ENCODE measurements at regions not wholly inside any gene's neighbourhood (a gene's known extent, or its start where the extent isn't known, plus 50 kb on each side); places are given as distances from the start of the nearest gene placed in this dataset.
"Not testable (repeated sequence)": the region's sequence is repeated elsewhere in the genome, so short reads cannot be mapped to it uniquely, and the experiment has no call there.

DNA sequence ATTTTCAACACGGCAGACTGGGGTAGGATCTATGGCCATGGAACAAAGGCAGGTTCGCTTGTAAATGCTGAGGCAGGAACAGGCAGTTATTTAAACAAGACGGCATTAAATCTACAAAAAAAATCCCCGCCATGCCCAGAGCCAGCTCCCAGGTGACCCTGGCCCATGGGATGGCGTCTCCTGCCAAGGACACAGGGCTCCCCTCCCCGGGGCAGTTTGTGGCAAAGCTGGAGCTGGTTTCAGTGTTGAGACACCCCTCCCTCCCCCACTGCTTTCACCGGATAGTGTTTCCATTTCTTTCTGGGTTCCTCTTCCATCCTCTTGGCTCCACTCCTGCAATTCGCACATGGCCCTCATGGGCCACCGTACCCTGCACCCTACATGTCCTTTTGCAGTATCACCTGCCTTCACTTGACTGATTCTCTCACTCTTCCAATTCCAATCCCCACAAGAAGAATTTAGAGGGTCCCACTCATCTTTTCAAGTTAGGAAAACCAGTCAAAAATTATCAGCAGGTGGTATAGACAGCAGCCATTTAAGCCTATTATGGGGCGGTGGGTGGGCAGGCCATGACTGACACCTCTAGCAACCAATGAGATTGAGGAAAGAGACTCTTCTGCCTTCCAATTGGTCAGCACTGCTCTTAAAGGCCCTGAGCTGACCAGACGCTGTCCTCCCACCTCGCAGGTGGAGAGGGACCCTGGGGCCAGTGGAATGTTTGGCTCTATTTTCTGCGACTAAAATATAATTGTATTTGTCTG is 52.0 kb downstream of the OLIG1 start:
- DNase-seq (ENCODE audit: low spot score), result peak; percentile 37

DNA sequence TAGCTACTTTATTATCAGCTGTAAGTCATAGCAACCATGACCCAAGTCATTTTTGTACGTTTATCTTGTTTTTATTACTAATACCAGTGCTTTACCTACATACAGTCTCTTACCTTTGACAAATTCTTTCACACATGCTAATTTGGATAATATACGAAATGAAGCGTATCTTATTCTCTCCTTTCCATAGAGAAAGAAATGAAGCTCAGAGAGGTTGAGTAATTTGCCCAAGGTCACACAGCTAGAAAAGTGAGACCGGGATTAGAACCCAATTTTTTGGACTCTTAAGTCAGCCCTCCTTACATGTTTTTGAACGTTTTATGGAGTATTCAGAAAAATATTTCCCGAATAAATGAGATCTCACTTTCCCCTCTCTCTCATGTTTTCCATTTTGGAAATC is 52.6 kb downstream of the OLIG1 start:
- DNase-seq (ENCODE audit: low spot score), result no peak

DNA sequence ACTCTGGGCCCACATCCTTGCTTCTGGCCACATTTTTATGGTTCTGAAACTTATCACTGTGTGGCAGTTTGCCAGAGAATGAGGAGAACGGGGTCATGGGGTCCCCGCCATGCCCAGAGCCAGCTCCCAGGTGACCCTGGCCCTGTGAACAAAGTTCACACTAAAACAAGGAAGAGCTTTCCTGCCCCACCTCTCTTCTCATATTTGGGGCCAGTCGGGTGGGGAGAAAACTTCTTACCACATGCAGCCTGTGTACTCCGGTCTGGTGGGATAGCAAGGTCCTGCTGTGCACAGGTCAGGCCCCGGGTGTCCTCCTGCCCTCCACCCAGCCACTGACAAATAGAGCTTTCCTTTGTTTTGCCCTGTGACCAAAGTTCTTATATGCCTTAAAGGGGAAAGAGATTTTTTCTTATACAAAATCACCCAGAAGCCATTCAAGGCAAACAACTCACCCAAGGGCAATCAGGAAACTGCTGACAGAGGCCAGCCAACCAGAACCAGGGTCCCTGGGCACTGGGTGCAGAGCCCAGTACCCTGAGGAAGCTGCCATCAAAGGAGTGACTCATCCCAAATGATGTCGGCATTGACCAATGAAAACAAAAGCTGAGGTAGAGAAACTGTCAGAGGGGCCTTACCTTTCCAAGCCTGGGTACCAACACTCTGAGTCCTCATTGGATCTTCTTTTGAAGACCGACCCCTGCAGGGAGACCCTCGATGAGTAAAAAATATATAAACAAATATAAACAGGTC is 53.6 kb downstream of the OLIG1 start:
- DNase-seq (ENCODE audit: low spot score), result no peak

DNA sequence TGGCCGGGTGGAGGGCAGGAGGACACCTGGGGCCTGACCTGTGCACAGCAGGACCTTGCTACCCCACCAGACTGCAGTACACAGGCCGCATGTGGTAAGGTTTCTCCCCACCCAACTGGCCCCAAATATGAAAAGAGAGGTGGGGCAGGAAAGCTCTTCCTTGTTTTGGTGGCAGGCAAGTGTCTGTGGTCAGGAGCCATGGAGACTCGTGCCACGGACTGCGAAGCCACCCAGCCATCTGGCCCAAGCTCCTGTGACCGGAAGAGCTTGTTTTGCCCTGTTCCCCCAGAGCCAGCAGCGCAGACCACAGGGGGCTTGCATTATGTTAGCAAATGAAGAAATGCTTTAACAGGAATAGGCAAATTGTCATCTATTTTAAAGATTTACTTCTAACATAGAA is 54.9 kb downstream of the OLIG1 start:
- no peak for DNase-seq (ENCODE audit: low spot score)

DNA sequence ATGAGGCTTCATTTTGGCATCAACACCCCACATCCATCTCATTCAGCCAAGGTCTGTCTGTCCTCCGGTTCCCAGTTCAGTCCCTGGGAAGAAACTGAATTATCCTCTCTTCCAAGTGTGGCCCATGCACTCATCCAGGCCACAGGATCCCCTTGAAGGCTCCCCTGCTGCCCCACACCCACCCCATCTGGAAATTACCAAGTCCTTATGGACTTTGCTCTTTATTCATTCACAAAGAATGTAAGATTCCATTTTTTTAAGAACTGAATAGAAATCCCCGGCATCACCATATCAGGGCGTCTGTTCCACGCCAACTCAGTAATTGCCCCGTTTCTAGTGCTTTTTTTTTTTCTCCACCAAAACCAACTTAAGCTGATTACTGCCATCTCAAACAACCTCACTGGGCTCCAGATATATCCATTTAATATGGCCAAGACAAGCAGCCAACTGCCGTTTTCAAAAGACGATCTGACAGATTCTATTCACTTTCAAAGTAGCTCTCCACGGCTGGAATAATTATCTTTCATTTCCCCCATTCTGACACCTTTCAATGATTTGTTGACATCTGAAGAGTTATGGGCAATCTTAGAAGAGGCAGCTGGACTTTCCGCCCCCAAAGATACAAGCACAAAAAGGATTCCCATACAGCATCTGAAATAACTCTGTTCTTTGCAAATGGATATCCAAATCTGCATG is 55.9 kb downstream of the OLIG1 start:
- DNase-seq (ENCODE audit: low spot score), result no peak

DNA sequence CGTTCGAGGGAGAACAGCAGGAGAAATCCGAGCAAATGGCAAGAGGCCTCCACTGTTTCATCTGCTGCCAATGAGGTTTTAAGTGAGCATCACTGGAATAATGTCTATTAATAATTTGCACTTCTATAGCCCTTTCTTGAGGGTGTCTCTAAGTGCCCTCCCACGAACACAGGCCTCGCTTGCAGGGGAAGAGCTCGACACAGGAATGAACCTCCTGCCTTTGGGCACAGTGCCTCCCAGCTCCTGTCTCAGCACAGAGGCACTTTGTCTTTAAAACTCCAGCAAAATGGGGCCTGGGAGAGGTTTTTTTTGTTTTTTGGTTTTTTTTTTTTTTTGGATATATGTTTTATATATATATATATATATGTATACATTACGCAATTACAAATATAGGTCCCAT is 56.6 kb downstream of the OLIG1 start:
- DNase-seq (ENCODE audit: low spot score), result peak; percentile 75

DNA sequence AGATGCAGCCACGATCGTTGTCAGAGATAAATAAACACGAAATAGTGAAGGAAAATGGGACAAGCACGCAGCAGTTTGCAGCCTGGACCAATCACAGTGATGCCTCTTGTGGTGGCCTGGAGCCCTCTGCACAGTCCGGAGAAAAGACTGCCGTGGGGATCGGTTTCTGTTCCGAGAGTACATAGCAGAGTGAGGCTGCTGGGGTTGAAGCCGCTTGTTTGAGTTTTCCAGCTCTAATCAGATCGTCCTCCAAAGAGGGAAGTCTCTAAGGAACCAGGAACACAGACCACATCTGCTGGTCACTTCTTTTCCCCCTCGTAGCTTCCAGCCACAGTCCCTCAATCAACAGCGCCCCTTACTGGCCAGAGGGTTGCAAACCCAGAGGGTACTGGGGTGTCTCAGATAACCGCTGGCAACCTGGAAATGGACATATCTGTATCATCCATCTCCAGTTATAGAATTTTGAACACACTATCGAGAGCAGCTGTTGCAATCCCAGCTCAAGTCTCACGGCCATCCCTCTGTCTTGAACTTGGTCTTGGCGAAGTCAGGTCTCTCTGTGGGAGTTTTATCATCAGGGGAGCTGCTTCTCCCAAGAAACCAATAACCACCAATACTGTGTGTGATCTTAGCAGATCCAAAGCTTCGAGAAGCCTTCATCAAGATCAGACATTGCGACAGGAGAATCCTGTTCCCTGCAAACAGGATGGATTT is 57.4 kb downstream of the OLIG1 start:
- peak; percentile 97 for DNase-seq (ENCODE audit: low spot score)

DNA sequence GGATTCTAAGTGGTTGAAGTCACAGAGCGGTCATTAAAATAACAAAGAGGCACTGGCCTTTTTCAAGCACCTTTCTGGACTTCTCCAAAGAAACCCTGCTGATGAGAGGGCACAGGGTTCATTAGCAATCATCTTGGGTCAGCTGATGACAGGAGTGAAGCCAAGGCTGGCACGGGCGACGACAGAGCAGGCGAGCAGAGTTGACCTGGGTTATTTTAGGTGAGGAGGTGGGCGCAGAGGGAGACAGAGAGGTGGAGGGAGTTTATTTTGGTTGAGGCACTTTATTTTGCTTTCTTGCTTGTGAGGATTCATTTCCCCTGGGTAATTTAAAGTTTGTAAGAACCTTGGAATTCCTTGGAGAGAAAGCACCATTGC is 57.9 kb downstream of the OLIG1 start:
- DNase-seq (ENCODE audit: low spot score), result no peak

DNA sequence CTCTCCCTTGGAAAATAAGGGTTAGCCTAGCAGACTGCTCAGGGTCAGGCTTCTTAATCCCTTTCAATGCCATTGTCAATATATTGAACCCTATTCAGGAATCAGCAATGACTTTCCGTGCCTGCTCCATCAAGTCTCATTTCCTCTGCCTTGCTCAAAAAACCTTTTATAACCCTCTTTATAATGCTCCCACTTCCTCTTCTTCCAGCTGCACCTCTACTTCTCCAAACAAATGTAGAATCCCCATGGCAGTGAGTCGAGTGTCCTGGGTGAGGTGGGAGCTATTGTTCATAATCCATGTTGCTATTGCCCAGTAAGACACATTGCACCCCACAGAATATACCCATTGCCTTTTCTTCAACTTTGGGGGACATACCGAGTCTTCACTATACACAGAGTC is 58.6 kb downstream of the OLIG1 start:
- no peak for DNase-seq (ENCODE audit: low spot score)

DNA sequence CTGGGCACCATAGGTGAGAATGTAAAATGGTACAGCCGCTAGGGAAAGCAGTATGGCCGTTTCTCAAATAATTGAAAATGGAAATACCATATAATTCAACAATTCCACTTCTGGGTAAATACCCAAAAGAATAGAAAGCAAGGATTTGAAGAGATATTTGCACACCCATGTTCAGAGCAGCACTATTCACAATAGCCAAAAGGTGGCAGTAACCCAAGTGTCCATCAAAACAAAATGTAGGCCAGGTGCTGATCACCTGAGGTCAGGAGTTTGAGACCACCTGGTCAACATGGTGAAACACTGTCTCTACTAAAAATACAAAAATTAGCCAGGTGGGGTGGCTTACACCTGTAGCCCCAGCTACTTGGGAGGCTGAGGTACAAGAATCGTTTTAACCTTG is 62.1 kb downstream of the OLIG1 start:
- no peak for DNase-seq (ENCODE audit: low spot score)

DNA sequence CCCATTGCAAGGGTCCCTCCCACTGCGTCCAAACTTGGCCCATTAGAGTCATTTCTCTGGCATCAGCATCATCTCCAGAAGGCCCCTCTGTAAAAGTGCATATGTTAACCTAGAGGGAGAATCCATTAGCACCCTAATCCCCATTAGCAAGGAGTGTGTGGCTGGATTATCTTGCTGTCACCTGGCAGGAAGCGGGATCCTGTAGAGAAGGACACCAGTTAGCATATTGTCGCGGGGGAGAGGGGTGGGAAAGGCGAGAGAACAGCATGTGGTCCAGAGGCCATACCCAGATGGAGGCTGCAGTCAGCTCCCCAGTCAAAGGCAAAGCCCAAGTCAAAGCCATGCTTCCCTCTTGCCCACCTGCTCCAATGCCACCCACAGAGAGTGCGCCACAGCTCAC is 64.0 kb downstream of the OLIG1 start:
- no peak for DNase-seq (ENCODE audit: low spot score)

DNA sequence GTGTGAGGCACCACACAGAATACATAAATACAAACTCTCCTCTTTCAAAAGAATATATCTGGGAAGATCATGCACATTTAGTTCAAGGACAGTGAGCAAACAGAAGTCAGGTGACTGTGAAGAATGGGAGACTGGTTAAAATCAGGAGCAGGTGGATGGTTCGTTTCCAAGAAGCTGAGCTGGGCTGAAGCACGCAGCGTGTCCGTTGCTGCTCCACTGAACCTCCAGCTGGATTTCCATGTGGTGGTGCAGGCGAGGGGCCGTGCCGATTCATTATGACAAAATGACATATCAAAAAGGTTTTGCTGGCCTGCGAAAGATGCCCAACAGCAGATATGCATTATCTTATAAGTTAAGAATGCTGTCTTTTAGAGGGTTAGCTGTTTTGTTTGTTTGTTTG is 66.0 kb downstream of the OLIG1 start:
- no peak for DNase-seq (ENCODE audit: low spot score)

DNA sequence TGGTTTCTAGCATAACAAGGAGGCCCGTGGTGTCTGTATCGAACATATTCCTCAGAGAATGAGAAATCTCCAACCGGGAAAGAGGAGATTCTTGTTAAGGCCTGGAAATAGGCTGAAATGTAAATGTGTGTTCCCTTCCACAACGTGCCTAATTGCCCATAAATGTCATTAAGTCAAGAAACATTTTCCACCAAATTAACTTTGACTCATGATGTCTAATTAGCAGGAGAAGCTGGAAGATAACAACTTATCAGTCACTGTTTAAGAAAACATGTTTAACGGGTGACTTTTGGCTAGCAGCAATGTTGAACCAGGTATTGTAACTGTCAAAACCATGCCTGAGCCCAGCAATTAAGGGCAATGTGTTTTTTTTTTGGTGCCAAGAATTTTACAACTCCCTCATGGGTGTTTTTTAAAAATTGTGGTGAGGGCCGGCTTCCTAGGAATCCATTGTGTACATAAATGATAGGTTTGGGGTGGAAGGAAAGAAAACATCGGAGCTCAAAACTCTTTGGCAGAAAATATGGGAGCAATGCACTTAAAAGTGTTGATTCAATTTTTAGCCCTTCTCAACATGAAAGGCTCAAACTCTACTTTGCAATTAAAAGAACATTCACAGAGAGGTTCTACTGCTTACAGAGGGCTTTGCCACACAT is 67.0 kb downstream of the OLIG1 start:
- DNase-seq (ENCODE audit: low spot score), result no peak

DNA sequence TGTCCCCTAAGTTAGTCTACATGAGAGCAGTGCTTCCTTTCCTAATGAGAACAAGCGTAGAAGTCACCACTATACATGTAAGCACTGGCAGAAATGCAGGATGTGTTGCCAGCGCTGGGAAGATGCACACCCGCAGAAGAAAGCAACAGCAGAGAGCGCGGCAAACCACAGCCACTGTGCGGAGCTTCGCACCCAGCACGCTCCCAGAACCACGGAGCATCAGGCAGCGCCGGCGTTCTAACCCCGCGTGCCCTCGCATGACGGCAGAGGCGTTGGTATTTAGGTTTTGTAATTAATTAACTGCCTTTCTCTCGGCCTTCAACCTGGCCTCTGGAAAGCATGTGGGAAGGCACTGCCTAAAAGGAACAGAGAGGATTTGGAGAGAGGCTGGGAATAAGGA is 69.1 kb downstream of the OLIG1 start:
- no peak for DNase-seq (ENCODE audit: low spot score)

DNA sequence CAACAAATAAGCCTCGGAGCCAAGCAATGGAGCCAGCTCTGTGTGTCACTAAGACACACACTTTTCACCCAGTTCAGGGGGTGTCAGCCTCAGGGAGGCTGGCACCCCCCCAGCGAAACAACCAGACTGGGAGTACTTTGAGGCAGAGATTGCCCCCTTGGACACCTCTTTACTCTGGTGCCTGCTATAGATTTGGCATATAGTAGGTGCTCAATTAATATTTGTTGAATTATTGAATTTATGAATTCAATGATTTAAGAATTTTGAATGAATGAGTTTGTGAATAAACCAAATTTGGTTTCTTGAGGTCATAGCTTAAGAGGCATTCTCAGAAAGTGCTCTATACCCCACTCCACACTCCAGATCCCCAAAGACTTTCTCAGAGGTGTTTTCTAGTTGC is 70.3 kb downstream of the OLIG1 start:
- DNase-seq (ENCODE audit: low spot score), result no peak

DNA sequence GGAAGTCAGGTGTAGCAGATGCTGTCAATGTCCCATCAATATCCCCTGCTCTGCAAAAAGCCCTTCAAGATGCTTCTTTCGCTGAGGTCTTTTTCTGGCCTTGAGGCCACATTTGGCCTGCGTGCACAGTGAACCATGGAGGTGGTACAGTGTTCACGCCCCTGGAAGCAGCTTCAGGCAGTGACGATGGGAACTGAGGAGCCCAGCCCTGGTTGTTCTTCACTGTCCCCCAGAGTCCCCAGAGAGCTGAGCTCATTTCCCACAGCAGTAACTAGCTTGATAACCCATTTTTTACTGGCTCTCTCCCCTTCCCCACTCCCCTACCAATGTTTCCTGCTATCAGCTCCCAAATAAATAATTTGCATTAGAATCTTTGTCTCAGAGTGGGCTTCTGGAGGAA is 76.5 kb downstream of the OLIG1 start:
- no peak for DNase-seq (ENCODE audit: low spot score)

DNA sequence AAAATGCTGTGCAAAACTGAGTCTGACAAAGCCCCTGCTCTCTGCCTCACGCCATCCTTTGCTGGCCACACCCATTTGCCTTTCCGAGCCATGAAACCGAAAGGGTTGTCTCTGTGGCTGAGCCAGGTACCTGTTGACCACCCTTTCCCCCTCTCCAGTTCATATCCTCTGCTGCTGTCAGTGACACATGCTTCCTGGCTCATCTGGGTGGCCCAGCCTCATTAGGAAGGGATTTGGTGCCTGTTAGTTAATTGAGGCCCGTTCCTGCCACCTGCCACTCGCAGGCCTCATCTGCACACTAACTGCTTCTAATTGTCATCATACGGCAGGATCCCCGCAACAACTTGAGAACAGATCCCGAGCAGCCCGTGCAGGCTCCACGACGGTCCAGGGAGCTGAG is 79.2 kb downstream of the OLIG1 start:
- no peak for DNase-seq (ENCODE audit: low spot score)

DNA sequence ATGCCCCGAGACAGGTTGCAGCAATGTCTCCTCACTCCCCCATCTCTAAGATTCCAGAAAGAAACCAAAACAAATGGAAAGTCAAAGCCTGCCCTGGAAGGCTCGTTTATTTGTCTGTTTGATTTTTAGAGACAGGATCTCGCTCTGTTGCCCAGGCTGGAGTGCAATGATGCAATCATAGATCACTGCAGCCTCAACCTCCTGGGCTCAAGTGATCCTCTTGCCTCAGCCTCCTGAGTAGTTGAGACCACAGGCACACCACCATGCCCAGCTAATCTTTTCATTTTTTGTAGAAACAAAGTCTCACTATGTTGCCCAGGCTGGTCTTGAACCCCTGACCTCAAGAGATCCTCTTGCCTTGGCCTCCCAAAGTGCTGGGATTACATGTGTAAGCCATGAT is 78.8 kb upstream of the IFNAR2 start:
- not testable (repeated sequence) for DNase-seq (ENCODE audit: low spot score)

DNA sequence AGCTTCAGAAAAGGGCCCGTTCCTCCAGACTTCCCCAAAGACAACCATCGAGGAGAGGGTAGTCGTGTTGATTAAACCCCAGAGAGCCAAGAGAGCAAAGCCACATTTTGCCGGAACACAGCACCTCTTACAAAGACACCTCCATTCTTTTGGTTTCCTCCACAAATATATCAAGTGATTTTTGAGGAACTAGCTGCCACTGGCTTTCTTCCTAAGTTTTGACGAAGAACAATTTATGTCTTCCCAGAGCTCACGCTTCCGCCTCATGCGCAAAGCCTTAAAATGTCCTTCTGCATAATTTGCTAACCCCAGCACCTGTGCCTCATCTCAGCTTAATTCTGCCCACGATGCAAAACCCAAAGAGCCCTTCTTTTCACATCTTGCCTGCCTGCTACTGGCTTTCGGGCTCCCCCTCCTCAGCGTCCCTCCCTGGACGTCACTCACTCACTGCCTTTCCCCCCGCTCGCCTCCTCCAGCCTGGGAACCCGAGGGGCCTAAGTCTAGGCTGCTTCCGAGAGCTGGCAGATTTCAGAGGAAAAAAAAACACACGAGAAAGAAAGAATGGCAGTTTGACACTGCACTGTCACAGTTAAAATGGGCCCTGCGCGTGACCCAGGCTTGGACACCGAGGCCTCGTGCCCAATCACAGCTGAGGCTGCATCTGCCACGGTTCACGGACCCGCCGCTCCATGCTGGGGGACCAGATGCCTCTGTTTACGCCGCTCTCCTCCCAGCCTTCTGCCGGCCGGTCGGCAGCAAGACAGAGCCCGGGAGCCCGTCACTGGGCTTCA is 77.6 kb upstream of the IFNAR2 start:
- peak; percentile 25 for DNase-seq (ENCODE audit: low spot score)

DNA sequence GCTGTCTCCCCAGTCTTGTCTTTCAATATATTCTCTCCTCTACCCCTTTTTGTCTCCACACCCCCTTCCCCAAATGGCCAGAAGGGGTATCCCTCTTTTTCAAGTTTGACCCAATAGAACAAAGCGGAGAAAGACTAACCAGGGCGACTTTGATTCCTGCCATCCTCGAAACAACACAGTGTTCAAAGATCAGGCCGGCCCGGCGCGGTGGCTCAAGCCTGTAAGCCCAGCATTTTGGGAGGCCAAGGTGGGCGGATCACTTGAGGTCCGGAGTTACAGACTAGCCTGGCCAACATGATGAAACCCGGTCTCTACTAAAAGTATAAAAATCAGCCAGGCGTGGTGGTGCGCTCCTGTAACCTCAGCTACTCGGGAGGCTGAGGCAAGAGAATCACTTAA is 77.0 kb upstream of the IFNAR2 start:
- DNase-seq (ENCODE audit: low spot score), result no peak

DNA sequence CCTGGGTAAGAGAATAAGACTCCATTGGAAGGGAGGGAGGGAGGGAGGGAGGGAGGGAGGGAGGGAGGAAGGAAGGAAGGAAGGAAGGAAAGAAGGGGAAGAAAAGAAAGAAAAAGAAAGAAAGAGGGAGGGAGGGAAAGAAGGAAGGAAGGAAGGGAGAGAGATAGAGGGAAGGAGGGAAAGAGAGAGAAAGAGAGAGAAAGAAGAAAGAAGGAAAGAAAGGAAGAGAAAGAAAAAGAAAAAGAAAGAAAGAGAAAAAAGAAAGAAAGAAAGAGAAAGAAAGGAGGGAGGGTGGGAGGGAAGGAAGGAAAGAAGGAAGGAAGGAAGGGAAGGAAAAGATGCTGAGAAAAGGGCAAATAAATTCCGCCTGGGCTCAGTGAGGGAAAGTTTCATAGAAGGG is 74.7 kb upstream of the IFNAR2 start:
- DNase-seq (ENCODE audit: low spot score), result no peak
